ENCODE measurements at regions not wholly inside any gene's neighbourhood (a gene's known extent, or its start where the extent isn't known, plus 50 kb on each side); places are given as distances from the start of the nearest gene placed in this dataset.
"Not testable (repeated sequence)": the region's sequence is repeated elsewhere in the genome, so short reads cannot be mapped to it uniquely, and the experiment has no call there.

GRCh38 chr7:114173170-114173890, 241.3 kb upstream of the FOXP2 start:
- DNase-seq: no peak

GRCh38 chr7:114169389-114169788, 245.2 kb upstream of the FOXP2 start:
- DNase-seq: not testable (repeated sequence)

GRCh38 chr7:114160925-114161324, 242.1 kb upstream of the PPP1R3A start:
- no peak for DNase-seq

GRCh38 chr7:114158854-114159253, 240.0 kb upstream of the PPP1R3A start:
- no peak for DNase-seq

- no peak for DNase-seq
Observed at GRCh38 chr7:114158275-114158674, 239.5 kb upstream of the PPP1R3A start.

GRCh38 chr7:114156178-114156577, 237.4 kb upstream of the PPP1R3A start:
- DNase-seq: no peak

GRCh38 chr7:114155116-114156110, 236.6 kb upstream of the PPP1R3A start:
- DNase-seq: no peak

GRCh38 chr7:114153700-114154099, 234.9 kb upstream of the PPP1R3A start:
- no peak for DNase-seq

GRCh38 chr7:114152314-114152938, 233.6 kb upstream of the PPP1R3A start:
- no peak for DNase-seq

- no peak for DNase-seq
Observed at GRCh38 chr7:114151777-114152176, 233.0 kb upstream of the PPP1R3A start.

- DNase-seq: no peak
Observed at GRCh38 chr7:114150689-114151088, 231.9 kb upstream of the PPP1R3A start.

GRCh38 chr7:114148779-114149178, 230.0 kb upstream of the PPP1R3A start:
- DNase-seq: no peak

- no peak for DNase-seq
Observed at GRCh38 chr7:114141415-114141814, 222.6 kb upstream of the PPP1R3A start.

- no peak for DNase-seq
Observed at GRCh38 chr7:114140561-114140960, 221.8 kb upstream of the PPP1R3A start.

- not testable (repeated sequence) for DNase-seq
Observed at GRCh38 chr7:114139690-114140089, 220.9 kb upstream of the PPP1R3A start.

- DNase-seq: no peak
Observed at GRCh38 chr7:114138587-114138986, 219.8 kb upstream of the PPP1R3A start.

- DNase-seq: no peak
Observed at GRCh38 chr7:114133717-114134116, 214.9 kb upstream of the PPP1R3A start.

- no peak for DNase-seq
Observed at GRCh38 chr7:114130866-114131265, 212.1 kb upstream of the PPP1R3A start.

GRCh38 chr7:114128880-114129279, 210.1 kb upstream of the PPP1R3A start:
- no peak for DNase-seq

- DNase-seq: no peak
Observed at GRCh38 chr7:114126095-114126494, 207.3 kb upstream of the PPP1R3A start.

- no peak for DNase-seq
Observed at GRCh38 chr7:114112806-114113205, 194.0 kb upstream of the PPP1R3A start.

GRCh38 chr7:114110666-114111065, 191.9 kb upstream of the PPP1R3A start:
- no peak for DNase-seq

GRCh38 chr7:114109721-114110120, 190.9 kb upstream of the PPP1R3A start:
- DNase-seq: no peak

All from stimulated activated CD4-positive, alpha-beta T cell treated with anti-CD3 and anti-CD28 coated beads, Interleukin-4, amount 100 ng/mL, for 4 hours (primary cell).